Panc1 (cell line): ENCODE measurements at regions not wholly inside any gene's neighbourhood (a gene's known extent, or its start where the extent isn't known, plus 50 kb on each side); places are given as distances from the start of the nearest gene placed in this dataset.

Experiments
- CTCF ChIP-seq: fragments of 450-650 bp; IDR thresholded peaks from 2 replicates; pipeline ENCODE4 v1.5.1; 2017; ENCODE audit warnings: mild to moderate bottlenecking
- REST ChIP-seq, 2 experiments: IDR thresholded peaks; 2 replicates each; pipeline ENCODE4 v1.6.1; 2011 to 2012; ENCODE audit warnings: low read depth in 2 of 2, control low read depth in 1 of 2, low read length in 1 of 2, mild to moderate bottlenecking in 1 of 2, moderate library complexity in 1 of 2; ENCODE audit not compliant: insufficient read depth in 1 of 2

GRCh38 chr13:40452741-40453334 is 213.6 kb downstream of the FOXO1 start:
- no peak for TF ChIP-seq CTCF
- TF ChIP-seq REST (IDR thresholded peaks at IDR 0.05; ENCODE audit: insufficient read depth in 1 of 2, low read depth in 2 of 2, low read length in 1 of 2) = no peak
